NB4 (cell line): ENCODE measurements at regions not wholly inside any gene's neighbourhood (a gene's known extent, or its start where the extent isn't known, plus 50 kb on each side); places are given as distances from the start of the nearest gene placed in this dataset.

Source experiments
- MAX ChIP-seq: IDR thresholded peaks from 2 replicates; pipeline ENCODE4 v1.6.1; 2011; ENCODE audit warnings: low read depth, low read length
- MYC ChIP-seq: IDR thresholded peaks from 2 replicates; pipeline ENCODE4 v1.6.1; 2011; ENCODE audit warnings: low read depth, low read length
- POLR2A ChIP-seq: IDR thresholded peaks from 2 replicates; pipeline ENCODE4 v1.6.1; 2011; ENCODE audit warnings: mild to moderate bottlenecking; ENCODE audit not compliant: insufficient read length; ENCODE audit errors: extremely low read depth
- TF ChIP-seq, protein P1 (sequence below): IDR thresholded peaks from one replicate; pipeline ENCODE4 v1.5.1; 2012; ENCODE audit warnings: low read depth, low read length

- TF ChIP-seq, protein P1, sequence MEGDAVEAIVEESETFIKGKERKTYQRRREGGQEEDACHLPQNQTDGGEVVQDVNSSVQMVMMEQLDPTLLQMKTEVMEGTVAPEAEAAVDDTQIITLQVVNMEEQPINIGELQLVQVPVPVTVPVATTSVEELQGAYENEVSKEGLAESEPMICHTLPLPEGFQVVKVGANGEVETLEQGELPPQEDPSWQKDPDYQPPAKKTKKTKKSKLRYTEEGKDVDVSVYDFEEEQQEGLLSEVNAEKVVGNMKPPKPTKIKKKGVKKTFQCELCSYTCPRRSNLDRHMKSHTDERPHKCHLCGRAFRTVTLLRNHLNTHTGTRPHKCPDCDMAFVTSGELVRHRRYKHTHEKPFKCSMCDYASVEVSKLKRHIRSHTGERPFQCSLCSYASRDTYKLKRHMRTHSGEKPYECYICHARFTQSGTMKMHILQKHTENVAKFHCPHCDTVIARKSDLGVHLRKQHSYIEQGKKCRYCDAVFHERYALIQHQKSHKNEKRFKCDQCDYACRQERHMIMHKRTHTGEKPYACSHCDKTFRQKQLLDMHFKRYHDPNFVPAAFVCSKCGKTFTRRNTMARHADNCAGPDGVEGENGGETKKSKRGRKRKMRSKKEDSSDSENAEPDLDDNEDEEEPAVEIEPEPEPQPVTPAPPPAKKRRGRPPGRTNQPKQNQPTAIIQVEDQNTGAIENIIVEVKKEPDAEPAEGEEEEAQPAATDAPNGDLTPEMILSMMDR, result no peak
- no peak for TF ChIP-seq POLR2A
- TF ChIP-seq MYC, result no peak
- no peak for TF ChIP-seq MAX
Measured at GRCh38 chr10:57884965-57885617, 382.6 kb downstream of the IPMK start.
